ENCODE measurements at regions not wholly inside any gene's neighbourhood (a gene's known extent, or its start where the extent isn't known, plus 50 kb on each side); places are given as distances from the start of the nearest gene placed in this dataset.

GRCh38 chr9:23379842-23380241, 446.2 kb downstream of the ELAVL2 start:
- DNase-seq (peak in 2 of 3 donors; percentile 39 to 54), ATAC-seq (peak in 1 of 2 donors; percentile 74)

GRCh38 chr9:23380821-23381220, 445.2 kb downstream of the ELAVL2 start:
- Histone ChIP-seq H3K9me3 (ENCODE audit: control insufficient read depth, low read length) (no peaks in the 10 kb centered on the region), H3K4me1 (ENCODE audit: control insufficient read depth, insufficient read depth, low read length) (no peaks in the 10 kb centered on the region), H3K27me3 (ENCODE audit: control insufficient read depth, insufficient read depth) (no peaks in the 10 kb centered on the region), H3K27ac (ENCODE audit: low read length) (no peak overlapping the region), H3K4me3 (ENCODE audit: low read length) (no peak overlapping the region)
- ATAC-seq (no peak), DNase-seq (no peak)
- intact Hi-C loops (cut with DNase I), result no loop called here

More at GRCh38 chr9:23379842-23380241, 446.2 kb downstream of the ELAVL2 start:
- Histone ChIP-seq H3K9me3 (ENCODE audit: control insufficient read depth, low read length) (no peaks in the 10 kb centered on the region), H3K27me3 (ENCODE audit: control insufficient read depth, insufficient read depth) (no peaks in the 10 kb centered on the region), H3K4me3 (ENCODE audit: low read length) (no peak overlapping the region), H3K27ac (ENCODE audit: low read length) (no peak overlapping the region), H3K4me1 (ENCODE audit: control insufficient read depth, insufficient read depth, low read length) (no peaks in the 10 kb centered on the region)
- intact Hi-C loops (cut with DNase I), result no loop called here
- WGBS, result 70% methylated on average over 4 of the region's 4 CpGs

GRCh38 chr9:23382418-23382817, 443.6 kb downstream of the ELAVL2 start:
- Histone ChIP-seq H3K4me1 (ENCODE audit: control insufficient read depth, insufficient read depth, low read length) (no peaks in the 10 kb centered on the region), H3K4me3 (ENCODE audit: low read length) (no peak overlapping the region), H3K9me3 (ENCODE audit: control insufficient read depth, low read length) (no peaks in the 10 kb centered on the region), H3K27me3 (ENCODE audit: control insufficient read depth, insufficient read depth) (no peaks in the 10 kb centered on the region), H3K27ac (ENCODE audit: low read length) (no peak overlapping the region)
- WGBS, result 80% methylated on average over 2 of the region's 2 CpGs
- intact Hi-C loops (cut with DNase I), result no loop called here
- DNase-seq (no peak), ATAC-seq (no peak)

- intact Hi-C loops (cut with DNase I), result no loop called here
- ATAC-seq, result no peak
- Histone ChIP-seq H3K4me1 (ENCODE audit: control insufficient read depth, insufficient read depth, low read length) (no peaks in the 10 kb centered on the region), H3K27ac (ENCODE audit: low read length) (no peak overlapping the region), H3K9me3 (ENCODE audit: control insufficient read depth, low read length) (no peaks in the 10 kb centered on the region), H3K27me3 (ENCODE audit: control insufficient read depth, insufficient read depth) (no peaks in the 10 kb centered on the region), H3K4me3 (ENCODE audit: low read length) (no peak overlapping the region)
- 91% methylated on average over 4 of the region's 4 CpGs for WGBS
- no peak for DNase-seq
Observed at GRCh38 chr9:23394189-23394588, 431.9 kb downstream of the ELAVL2 start.

- Histone ChIP-seq H3K4me1 (ENCODE audit: control insufficient read depth, insufficient read depth, low read length) (no peaks in the 10 kb centered on the region), H3K27me3 (ENCODE audit: control insufficient read depth, insufficient read depth) (no peaks in the 10 kb centered on the region), H3K4me3 (ENCODE audit: low read length) (no peak overlapping the region), H3K27ac (ENCODE audit: low read length) (no peak overlapping the region), H3K9me3 (ENCODE audit: control insufficient read depth, low read length) (no peaks in the 10 kb centered on the region)
- intact Hi-C loops (cut with DNase I), result no loop called here
- DNase-seq (no peak), ATAC-seq (no peak)
Observed at GRCh38 chr9:23408874-23409273, 417.2 kb downstream of the ELAVL2 start.

GRCh38 chr9:23412046-23412445, 414.0 kb downstream of the ELAVL2 start:
- Histone ChIP-seq H3K4me3 (ENCODE audit: low read length) (no peak overlapping the region), H3K27me3 (ENCODE audit: control insufficient read depth, insufficient read depth) (no peaks in the 10 kb centered on the region), H3K9me3 (ENCODE audit: control insufficient read depth, low read length) (no peaks in the 10 kb centered on the region), H3K27ac (ENCODE audit: low read length) (no peak overlapping the region), H3K4me1 (ENCODE audit: control insufficient read depth, insufficient read depth, low read length) (no peaks in the 10 kb centered on the region)
- DNase-seq (no peak), ATAC-seq (no peak)
- intact Hi-C loops (cut with DNase I), result no loop called here
- 47% methylated on average over 3 of the region's 3 CpGs for WGBS

GRCh38 chr9:23412458-23412857, 413.6 kb downstream of the ELAVL2 start:
- DNase-seq (no peak), ATAC-seq (no peak)
- WGBS, result 70% methylated on average over 3 of the region's 3 CpGs
- Histone ChIP-seq H3K4me1 (ENCODE audit: control insufficient read depth, insufficient read depth, low read length) (no peaks in the 10 kb centered on the region), H3K27me3 (ENCODE audit: control insufficient read depth, insufficient read depth) (no peaks in the 10 kb centered on the region), H3K4me3 (ENCODE audit: low read length) (no peak overlapping the region), H3K9me3 (ENCODE audit: control insufficient read depth, low read length) (no peaks in the 10 kb centered on the region), H3K27ac (ENCODE audit: low read length) (no peak overlapping the region)
- intact Hi-C loops (cut with DNase I), result no loop called here

- DNase-seq (no peak), ATAC-seq (no peak)
- Histone ChIP-seq H3K9me3 (ENCODE audit: control insufficient read depth, low read length) (no peaks in the 10 kb centered on the region), H3K27me3 (ENCODE audit: control insufficient read depth, insufficient read depth) (no peaks in the 10 kb centered on the region), H3K4me3 (ENCODE audit: low read length) (no peak overlapping the region), H3K27ac (ENCODE audit: low read length) (no peak overlapping the region), H3K4me1 (ENCODE audit: control insufficient read depth, insufficient read depth, low read length) (no peaks in the 10 kb centered on the region)
- intact Hi-C loops (cut with DNase I), result no loop called here
- 77% methylated on average over 2 of the region's 2 CpGs for WGBS
Observed at GRCh38 chr9:23413541-23413940, 412.5 kb downstream of the ELAVL2 start.

- H3K9me3 ChIP-seq (ENCODE audit: control insufficient read depth, low read length), result no peaks in the 10 kb centered on the region
- WGBS, result 88% methylated on average over 6 of the region's 6 CpGs
- no peak for DNase-seq
- H3K4me1 ChIP-seq (ENCODE audit: control insufficient read depth, insufficient read depth, low read length), result no peaks in the 10 kb centered on the region
- no peak overlapping the region for H3K27ac ChIP-seq (ENCODE audit: low read length)
- no peaks in the 10 kb centered on the region for H3K27me3 ChIP-seq (ENCODE audit: control insufficient read depth, insufficient read depth)
- H3K4me3 ChIP-seq (ENCODE audit: low read length), result no peak overlapping the region
- intact Hi-C loops (cut with DNase I), result no loop called here
- no peak for ATAC-seq
Observed at GRCh38 chr9:23423999-23424398, 402.0 kb downstream of the ELAVL2 start.

- H3K4me3 ChIP-seq (ENCODE audit: low read length), result no peak overlapping the region
- no peaks in the 10 kb centered on the region for H3K4me1 ChIP-seq (ENCODE audit: control insufficient read depth, insufficient read depth, low read length)
- no peaks in the 10 kb centered on the region for H3K9me3 ChIP-seq (ENCODE audit: control insufficient read depth, low read length)
- DNase-seq (no peak), ATAC-seq (no peak)
- H3K27ac ChIP-seq (ENCODE audit: low read length), result no peak overlapping the region
- WGBS, result 91% methylated on average over 1 of the region's 1 CpG
- H3K27me3 ChIP-seq (ENCODE audit: control insufficient read depth, insufficient read depth), result no peaks in the 10 kb centered on the region
- intact Hi-C loops (cut with DNase I), result no loop called here
Observed at GRCh38 chr9:23426144-23426543, 399.9 kb downstream of the ELAVL2 start.

- 72% methylated on average over 5 of the region's 5 CpGs for WGBS
- Histone ChIP-seq H3K4me3 (ENCODE audit: low read length) (no peak overlapping the region), H3K27ac (ENCODE audit: low read length) (no peak overlapping the region), H3K4me1 (ENCODE audit: control insufficient read depth, insufficient read depth, low read length) (no peaks in the 10 kb centered on the region), H3K9me3 (ENCODE audit: control insufficient read depth, low read length) (no peaks in the 10 kb centered on the region), H3K27me3 (ENCODE audit: control insufficient read depth, insufficient read depth) (no peaks in the 10 kb centered on the region)
- ATAC-seq (peak in 1 of 2 donors; percentile 59), DNase-seq (no peak)
- intact Hi-C loops (cut with DNase I), result no loop called here
Observed at GRCh38 chr9:23431459-23431858, 394.6 kb downstream of the ELAVL2 start.

- no peaks in the 10 kb centered on the region for H3K27me3 ChIP-seq (ENCODE audit: control insufficient read depth, insufficient read depth)
- H3K4me1 ChIP-seq (ENCODE audit: control insufficient read depth, insufficient read depth, low read length), result no peaks in the 10 kb centered on the region
- ATAC-seq, result no peak
- DNase-seq, result no peak
- no peak overlapping the region for H3K4me3 ChIP-seq (ENCODE audit: low read length)
- 83% methylated on average over 4 of the region's 4 CpGs for WGBS
- H3K27ac ChIP-seq (ENCODE audit: low read length), result no peak overlapping the region
- H3K9me3 ChIP-seq (ENCODE audit: control insufficient read depth, low read length), result no peaks in the 10 kb centered on the region
- intact Hi-C loops (cut with DNase I), result no loop called here
Observed at GRCh38 chr9:23434654-23435053, 391.4 kb downstream of the ELAVL2 start.
